ENCODE measurements at regions not wholly inside any gene's neighbourhood (a gene's known extent, or its start where the extent isn't known, plus 50 kb on each side); places are given as distances from the start of the nearest gene placed in this dataset.

- TF ChIP-seq CTCF (IDR thresholded peaks at IDR 0.05 in 4 of 5, conservative IDR thresholded peaks at IDR 0.05 in 1 of 5) (no peak), POLR2A (IDR thresholded peaks at IDR 0.05) (no peak)
These were observed 414.4 kb upstream of the ETAA1 start for GRCh38 chr2:66982766-66983165.
